ENCODE measurements at regions not wholly inside any gene's neighbourhood (a gene's known extent, or its start where the extent isn't known, plus 50 kb on each side); places are given as distances from the start of the nearest gene placed in this dataset.

GRCh38 chr18:76121011-76121410, 374.0 kb downstream of the ZNF516 start:
- H3K4me3 ChIP-seq (ENCODE audit: low read depth, low read length) = no peak overlapping the region
- no peak for TF ChIP-seq CTCF (IDR thresholded peaks at IDR 0.05; ENCODE audit: insufficient read depth, low read depth, low read length)
- DNase-seq (ENCODE audit: low read depth) = no peak

- DNase-seq (ENCODE audit: low read depth) = no peak
Measured at GRCh38 chr18:76115580-76115979, 379.5 kb downstream of the ZNF516 start.

GRCh38 chr18:76113101-76113500, 381.9 kb downstream of the ZNF516 start:
- TF ChIP-seq CTCF (IDR thresholded peaks at IDR 0.05; ENCODE audit: insufficient read depth, low read depth, low read length) = no peak
- no peak for DNase-seq (ENCODE audit: low read depth)
- no peak overlapping the region for H3K4me3 ChIP-seq (ENCODE audit: low read depth, low read length)

More at GRCh38 chr18:76115580-76115979, 379.5 kb downstream of the ZNF516 start:
- no peak for TF ChIP-seq CTCF (IDR thresholded peaks at IDR 0.05; ENCODE audit: insufficient read depth, low read depth, low read length)
- no peak overlapping the region for H3K4me3 ChIP-seq (ENCODE audit: low read depth, low read length)

- TF ChIP-seq CTCF (IDR thresholded peaks at IDR 0.05; ENCODE audit: insufficient read depth, low read depth, low read length) = no peak
- no peak for DNase-seq (ENCODE audit: low read depth)
- H3K4me3 ChIP-seq (ENCODE audit: low read depth, low read length) = no peak overlapping the region
Measured at GRCh38 chr18:76102626-76103025, 392.4 kb downstream of the ZNF516 start.

- H3K4me3 ChIP-seq (ENCODE audit: low read depth, low read length) = no peak overlapping the region
- no peak for TF ChIP-seq CTCF (IDR thresholded peaks at IDR 0.05; ENCODE audit: insufficient read depth, low read depth, low read length)
- DNase-seq (ENCODE audit: low read depth) = no peak
Measured at GRCh38 chr18:76102156-76102555, 392.9 kb downstream of the ZNF516 start.

GRCh38 chr18:76099931-76100457, 395.0 kb downstream of the ZNF516 start:
- DNase-seq (ENCODE audit: low read depth) = no peak
- H3K4me3 ChIP-seq (ENCODE audit: low read depth, low read length) = no peak overlapping the region
- TF ChIP-seq CTCF (IDR thresholded peaks at IDR 0.05; ENCODE audit: insufficient read depth, low read depth, low read length) = no peak

All from fibroblast of villous mesenchyme (primary cell).